ENCODE measurements at regions not wholly inside any gene's neighbourhood (a gene's known extent, or its start where the extent isn't known, plus 50 kb on each side); places are given as distances from the start of the nearest gene placed in this dataset.

- TF ChIP-seq, protein P1, sequence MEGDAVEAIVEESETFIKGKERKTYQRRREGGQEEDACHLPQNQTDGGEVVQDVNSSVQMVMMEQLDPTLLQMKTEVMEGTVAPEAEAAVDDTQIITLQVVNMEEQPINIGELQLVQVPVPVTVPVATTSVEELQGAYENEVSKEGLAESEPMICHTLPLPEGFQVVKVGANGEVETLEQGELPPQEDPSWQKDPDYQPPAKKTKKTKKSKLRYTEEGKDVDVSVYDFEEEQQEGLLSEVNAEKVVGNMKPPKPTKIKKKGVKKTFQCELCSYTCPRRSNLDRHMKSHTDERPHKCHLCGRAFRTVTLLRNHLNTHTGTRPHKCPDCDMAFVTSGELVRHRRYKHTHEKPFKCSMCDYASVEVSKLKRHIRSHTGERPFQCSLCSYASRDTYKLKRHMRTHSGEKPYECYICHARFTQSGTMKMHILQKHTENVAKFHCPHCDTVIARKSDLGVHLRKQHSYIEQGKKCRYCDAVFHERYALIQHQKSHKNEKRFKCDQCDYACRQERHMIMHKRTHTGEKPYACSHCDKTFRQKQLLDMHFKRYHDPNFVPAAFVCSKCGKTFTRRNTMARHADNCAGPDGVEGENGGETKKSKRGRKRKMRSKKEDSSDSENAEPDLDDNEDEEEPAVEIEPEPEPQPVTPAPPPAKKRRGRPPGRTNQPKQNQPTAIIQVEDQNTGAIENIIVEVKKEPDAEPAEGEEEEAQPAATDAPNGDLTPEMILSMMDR (IDR thresholded peaks at IDR 0.05; ENCODE audit: low read depth, low read length, missing control alignments), result no peak
- DNase-seq, result no peak
- in situ Hi-C loops (cut with HindIII; ENCODE audit: low pct_ligation_motif_present, low sequenced_read_pairs), result no loop called here
- H3K27ac ChIP-seq, result no peak overlapping the region
- no peaks in the 10 kb centered on the region for H3K27me3 ChIP-seq (replicated peaks)
- H3K36me3 ChIP-seq (replicated peaks), result no peaks in the 10 kb centered on the region
- H3K4me3 ChIP-seq (ENCODE audit: low read depth, low read length), result no peak overlapping the region
These were observed 240.9 kb downstream of the IRX1 start for GRCh38 chr5:3836528-3836927.

DNA sequence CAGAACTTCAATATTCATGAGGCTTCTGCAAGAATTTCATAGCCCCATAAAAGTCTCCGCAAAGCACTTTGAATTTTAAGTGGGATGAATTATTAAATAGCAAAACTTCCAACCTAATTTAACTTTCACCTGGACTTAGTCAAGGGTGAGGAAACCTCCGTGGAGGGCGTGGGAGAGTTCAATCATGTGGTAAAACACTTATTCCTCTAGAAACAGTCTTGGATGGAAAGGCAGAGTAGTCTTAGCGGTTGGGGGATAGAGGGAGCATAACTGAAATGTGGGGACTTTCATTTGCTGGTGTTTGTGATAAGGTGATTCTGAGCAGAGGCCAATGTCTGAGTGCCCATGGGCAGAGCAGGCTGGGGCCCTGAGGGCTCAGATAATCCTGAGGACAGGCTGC is 241.9 kb downstream of the IRX1 start:
- Histone ChIP-seq H3K27ac (no peak overlapping the region), H3K4me3 (ENCODE audit: low read depth, low read length) (no peak overlapping the region), H3K36me3 (replicated peaks) (no peaks in the 10 kb centered on the region), H3K27me3 (replicated peaks) (no peaks in the 10 kb centered on the region)
- DNase-seq, result no peak
- in situ Hi-C loops (cut with HindIII; ENCODE audit: low pct_ligation_motif_present, low sequenced_read_pairs), result no loop called here
- TF ChIP-seq, protein P1 (IDR thresholded peaks at IDR 0.05; ENCODE audit: low read depth, low read length, missing control alignments), result no peak

DNA sequence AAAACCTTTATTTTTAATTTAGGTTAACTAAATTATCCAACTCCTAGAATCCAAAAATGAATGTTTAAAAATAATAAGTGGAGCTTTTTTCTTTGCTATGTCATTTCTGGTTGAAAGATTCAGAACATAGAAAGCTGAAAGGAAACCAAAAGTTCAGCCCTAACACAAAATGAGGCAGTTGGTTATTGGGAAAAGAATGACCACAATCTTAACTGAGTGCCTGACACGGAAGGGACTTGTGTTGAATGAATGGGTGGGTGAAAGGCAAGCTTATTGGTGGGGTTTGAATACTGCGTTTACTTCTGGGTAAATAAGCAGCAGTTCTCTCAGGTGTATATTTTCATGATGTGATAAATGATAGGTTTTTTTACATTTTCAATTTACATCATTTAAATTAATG is 243.5 kb downstream of the IRX1 start:
- in situ Hi-C loops (cut with HindIII; ENCODE audit: low pct_ligation_motif_present, low sequenced_read_pairs), result no loop called here
- TF ChIP-seq, protein P1 (IDR thresholded peaks at IDR 0.05; ENCODE audit: low read depth, low read length, missing control alignments), result no peak
- Histone ChIP-seq H3K27me3 (replicated peaks) (no peaks in the 10 kb centered on the region), H3K4me3 (ENCODE audit: low read depth, low read length) (no peak overlapping the region), H3K27ac (no peak overlapping the region), H3K36me3 (replicated peaks) (no peaks in the 10 kb centered on the region)
- DNase-seq, result no peak

GRCh38 chr5:3842591-3842990 is 247.0 kb downstream of the IRX1 start:
- no peaks in the 10 kb centered on the region for H3K27me3 ChIP-seq (replicated peaks)
- no peak for DNase-seq
- H3K27ac ChIP-seq, result no peak overlapping the region
- TF ChIP-seq, protein P1 (IDR thresholded peaks at IDR 0.05; ENCODE audit: low read depth, low read length, missing control alignments), result no peak
- in situ Hi-C loops (cut with HindIII; ENCODE audit: low pct_ligation_motif_present, low sequenced_read_pairs), result no loop called here
- H3K4me3 ChIP-seq (ENCODE audit: low read depth, low read length), result no peak overlapping the region
- H3K36me3 ChIP-seq (replicated peaks), result no peaks in the 10 kb centered on the region

DNA sequence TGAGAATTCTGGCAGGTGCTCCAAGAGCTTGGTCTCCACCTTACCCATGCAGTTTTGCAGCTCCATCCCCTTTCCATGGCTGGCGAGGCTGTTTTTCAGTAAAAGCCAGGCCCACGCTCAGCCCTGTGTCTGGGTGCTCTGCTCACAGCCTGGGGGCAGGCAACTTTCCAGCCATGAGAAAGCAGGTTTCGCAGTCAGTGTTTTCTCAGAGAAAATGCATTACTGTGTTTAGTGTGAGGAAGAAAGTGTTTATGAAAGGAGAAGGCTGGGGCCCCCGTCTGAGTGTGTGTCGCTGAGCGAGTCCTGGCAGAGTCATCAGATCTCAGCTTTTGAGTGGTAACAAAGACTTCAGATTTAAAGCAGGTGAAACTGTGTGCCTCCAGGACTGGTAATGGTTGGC is 248.1 kb downstream of the IRX1 start:
- TF ChIP-seq, protein P1 (IDR thresholded peaks at IDR 0.05; ENCODE audit: low read depth, low read length, missing control alignments), result no peak
- Histone ChIP-seq H3K36me3 (replicated peaks) (no peaks in the 10 kb centered on the region), H3K27ac (no peak overlapping the region), H3K27me3 (replicated peaks) (no peaks in the 10 kb centered on the region), H3K4me3 (ENCODE audit: low read depth, low read length) (no peak overlapping the region)
- DNase-seq, result no peak
- in situ Hi-C loops (cut with HindIII; ENCODE audit: low pct_ligation_motif_present, low sequenced_read_pairs), result no loop called here

- no peak overlapping the region for H3K27ac ChIP-seq
- no peaks in the 10 kb centered on the region for H3K27me3 ChIP-seq (replicated peaks)
- TF ChIP-seq, protein P1 (IDR thresholded peaks at IDR 0.05; ENCODE audit: low read depth, low read length, missing control alignments), result no peak
- no peaks in the 10 kb centered on the region for H3K36me3 ChIP-seq (replicated peaks)
- DNase-seq, result no peak
- in situ Hi-C loops (cut with HindIII; ENCODE audit: low pct_ligation_motif_present, low sequenced_read_pairs), result no loop called here
- H3K4me3 ChIP-seq (ENCODE audit: low read depth, low read length), result no peak overlapping the region
These were observed 248.6 kb downstream of the IRX1 start for GRCh38 chr5:3844266-3844665.
